ENCODE measurements at regions not wholly inside any gene's neighbourhood (a gene's known extent, or its start where the extent isn't known, plus 50 kb on each side); places are given as distances from the start of the nearest gene placed in this dataset.

DNA sequence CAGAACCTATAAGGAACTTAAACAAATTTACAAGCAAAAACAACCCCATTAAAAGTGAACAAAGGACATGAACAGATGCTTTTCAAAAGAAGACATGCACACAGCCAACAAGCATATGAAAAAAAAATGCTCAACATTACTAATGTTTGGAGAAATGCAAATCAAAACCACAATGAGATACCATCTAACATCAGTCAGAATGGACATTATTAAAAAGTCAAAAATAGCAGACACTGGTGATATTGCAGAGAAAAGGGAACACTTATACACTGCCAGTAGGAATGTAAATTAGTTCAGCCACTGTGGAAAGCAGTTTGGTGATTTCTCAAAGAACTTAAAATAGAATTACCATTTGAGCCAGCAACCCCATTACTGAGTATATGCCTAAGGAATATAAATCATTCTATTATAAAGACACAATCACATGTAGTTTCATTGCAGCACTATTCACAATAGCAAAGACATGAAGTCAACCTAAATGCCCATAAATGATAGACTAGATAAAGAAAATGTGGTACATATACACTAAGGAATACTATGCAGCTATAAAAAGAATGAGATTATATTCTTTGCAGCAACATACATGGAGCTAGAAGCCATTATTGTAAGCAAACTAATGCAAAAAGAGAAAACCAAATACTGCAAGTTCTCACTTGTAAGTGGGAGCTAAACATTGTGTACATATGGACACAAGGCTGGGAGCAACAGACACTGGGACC, 1509.4 kb downstream of the TECRL start:
- H3K36me3 Mint-ChIP-seq (ENCODE audit: low read depth) = peaks cover 11% of the 10 kb centered on the region; the same call in 2 of the 3 replicates
- H3K27me3 Mint-ChIP-seq (ENCODE audit: insufficient read depth, low read depth, poor library complexity) = no peaks in the 10 kb centered on the region
- H3F3A ChIP-seq (replicated peaks; ENCODE audit: low read depth) = no peaks in the 10 kb centered on the region
- no peak overlapping the region for H2AFZ ChIP-seq
- no peak overlapping the region for H3K27ac Mint-ChIP-seq
- TF ChIP-seq EZH2 (IDR thresholded peaks at IDR 0.05; ENCODE audit: low read depth, unreplicated experiment) (no peak), ZNF331 (CRISPR knock-in tag; IDR thresholded peaks at IDR 0.05; ENCODE audit: low read depth) (no peak), CREB1 (CRISPR knock-in tag; IDR thresholded peaks at IDR 0.05; ENCODE audit: low read depth) (no peak), STAT1 (IDR thresholded peaks at IDR 0.05; ENCODE audit: unreplicated experiment) (no peak), NANOG (IDR thresholded peaks at IDR 0.05; ENCODE audit: borderline replicate concordance) (no peak), ZNF114 (CRISPR knock-in tag; IDR thresholded peaks at IDR 0.05) (no peak), EZH2phosphoT487 (IDR thresholded peaks at IDR 0.05; ENCODE audit: unreplicated experiment) (no peak), POLR2AphosphoS5 (IDR thresholded peaks at IDR 0.05; ENCODE audit: low read depth) (no peak)
- TF ChIP-seq, protein P1, sequence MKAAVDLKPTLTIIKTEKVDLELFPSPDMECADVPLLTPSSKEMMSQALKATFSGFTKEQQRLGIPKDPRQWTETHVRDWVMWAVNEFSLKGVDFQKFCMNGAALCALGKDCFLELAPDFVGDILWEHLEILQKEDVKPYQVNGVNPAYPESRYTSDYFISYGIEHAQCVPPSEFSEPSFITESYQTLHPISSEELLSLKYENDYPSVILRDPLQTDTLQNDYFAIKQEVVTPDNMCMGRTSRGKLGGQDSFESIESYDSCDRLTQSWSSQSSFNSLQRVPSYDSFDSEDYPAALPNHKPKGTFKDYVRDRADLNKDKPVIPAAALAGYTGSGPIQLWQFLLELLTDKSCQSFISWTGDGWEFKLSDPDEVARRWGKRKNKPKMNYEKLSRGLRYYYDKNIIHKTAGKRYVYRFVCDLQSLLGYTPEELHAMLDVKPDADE (IDR thresholded peaks at IDR 0.05) = no peak
- TF ChIP-seq, protein P2, sequence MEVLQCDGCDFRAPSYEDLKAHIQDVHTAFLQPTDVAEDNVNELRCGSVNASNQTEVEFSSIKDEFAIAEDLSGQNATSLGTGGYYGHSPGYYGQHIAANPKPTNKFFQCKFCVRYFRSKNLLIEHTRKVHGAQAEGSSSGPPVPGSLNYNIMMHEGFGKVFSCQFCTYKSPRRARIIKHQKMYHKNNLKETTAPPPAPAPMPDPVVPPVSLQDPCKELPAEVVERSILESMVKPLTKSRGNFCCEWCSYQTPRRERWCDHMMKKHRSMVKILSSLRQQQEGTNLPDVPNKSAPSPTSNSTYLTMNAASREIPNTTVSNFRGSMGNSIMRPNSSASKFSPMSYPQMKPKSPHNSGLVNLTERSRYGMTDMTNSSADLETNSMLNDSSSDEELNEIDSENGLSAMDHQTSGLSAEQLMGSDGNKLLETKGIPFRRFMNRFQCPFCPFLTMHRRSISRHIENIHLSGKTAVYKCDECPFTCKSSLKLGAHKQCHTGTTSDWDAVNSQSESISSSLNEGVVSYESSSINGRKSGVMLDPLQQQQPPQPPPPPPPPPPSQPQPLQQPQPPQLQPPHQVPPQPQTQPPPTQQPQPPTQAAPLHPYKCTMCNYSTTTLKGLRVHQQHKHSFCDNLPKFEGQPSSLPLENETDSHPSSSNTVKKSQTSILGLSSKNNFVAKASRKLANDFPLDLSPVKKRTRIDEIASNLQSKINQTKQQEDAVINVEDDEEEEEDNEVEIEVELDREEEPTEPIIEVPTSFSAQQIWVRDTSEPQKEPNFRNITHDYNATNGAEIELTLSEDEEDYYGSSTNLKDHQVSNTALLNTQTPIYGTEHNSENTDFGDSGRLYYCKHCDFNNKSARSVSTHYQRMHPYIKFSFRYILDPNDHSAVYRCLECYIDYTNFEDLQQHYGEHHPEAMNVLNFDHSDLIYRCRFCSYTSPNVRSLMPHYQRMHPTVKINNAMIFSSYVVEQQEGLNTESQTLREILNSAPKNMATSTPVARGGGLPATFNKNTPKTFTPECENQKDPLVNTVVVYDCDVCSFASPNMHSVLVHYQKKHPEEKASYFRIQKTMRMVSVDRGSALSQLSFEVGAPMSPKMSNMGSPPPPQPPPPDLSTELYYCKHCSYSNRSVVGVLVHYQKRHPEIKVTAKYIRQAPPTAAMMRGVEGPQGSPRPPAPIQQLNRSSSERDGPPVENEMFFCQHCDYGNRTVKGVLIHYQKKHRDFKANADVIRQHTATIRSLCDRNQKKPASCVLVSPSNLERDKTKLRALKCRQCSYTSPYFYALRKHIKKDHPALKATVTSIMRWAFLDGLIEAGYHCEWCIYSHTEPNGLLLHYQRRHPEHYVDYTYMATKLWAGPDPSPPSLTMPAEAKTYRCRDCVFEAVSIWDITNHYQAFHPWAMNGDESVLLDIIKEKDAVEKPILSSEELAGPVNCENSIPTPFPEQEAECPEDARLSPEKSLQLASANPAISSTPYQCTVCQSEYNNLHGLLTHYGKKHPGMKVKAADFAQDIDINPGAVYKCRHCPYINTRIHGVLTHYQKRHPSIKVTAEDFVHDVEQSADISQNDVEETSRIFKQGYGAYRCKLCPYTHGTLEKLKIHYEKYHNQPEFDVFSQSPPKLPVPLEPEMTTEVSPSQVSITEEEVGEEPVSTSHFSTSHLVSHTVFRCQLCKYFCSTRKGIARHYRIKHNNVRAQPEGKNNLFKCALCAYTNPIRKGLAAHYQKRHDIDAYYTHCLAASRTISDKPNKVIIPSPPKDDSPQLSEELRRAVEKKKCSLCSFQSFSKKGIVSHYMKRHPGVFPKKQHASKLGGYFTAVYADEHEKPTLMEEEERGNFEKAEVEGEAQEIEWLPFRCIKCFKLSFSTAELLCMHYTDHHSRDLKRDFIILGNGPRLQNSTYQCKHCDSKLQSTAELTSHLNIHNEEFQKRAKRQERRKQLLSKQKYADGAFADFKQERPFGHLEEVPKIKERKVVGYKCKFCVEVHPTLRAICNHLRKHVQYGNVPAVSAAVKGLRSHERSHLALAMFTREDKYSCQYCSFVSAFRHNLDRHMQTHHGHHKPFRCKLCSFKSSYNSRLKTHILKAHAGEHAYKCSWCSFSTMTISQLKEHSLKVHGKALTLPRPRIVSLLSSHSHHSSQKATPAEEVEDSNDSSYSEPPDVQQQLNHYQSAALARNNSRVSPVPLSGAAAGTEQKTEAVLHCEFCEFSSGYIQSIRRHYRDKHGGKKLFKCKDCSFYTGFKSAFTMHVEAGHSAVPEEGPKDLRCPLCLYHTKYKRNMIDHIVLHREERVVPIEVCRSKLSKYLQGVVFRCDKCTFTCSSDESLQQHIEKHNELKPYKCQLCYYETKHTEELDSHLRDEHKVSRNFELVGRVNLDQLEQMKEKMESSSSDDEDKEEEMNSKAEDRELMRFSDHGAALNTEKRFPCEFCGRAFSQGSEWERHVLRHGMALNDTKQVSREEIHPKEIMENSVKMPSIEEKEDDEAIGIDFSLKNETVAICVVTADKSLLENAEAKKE (CRISPR knock-in tag; IDR thresholded peaks at IDR 0.05) = no peak
- TF ChIP-seq, protein P3, sequence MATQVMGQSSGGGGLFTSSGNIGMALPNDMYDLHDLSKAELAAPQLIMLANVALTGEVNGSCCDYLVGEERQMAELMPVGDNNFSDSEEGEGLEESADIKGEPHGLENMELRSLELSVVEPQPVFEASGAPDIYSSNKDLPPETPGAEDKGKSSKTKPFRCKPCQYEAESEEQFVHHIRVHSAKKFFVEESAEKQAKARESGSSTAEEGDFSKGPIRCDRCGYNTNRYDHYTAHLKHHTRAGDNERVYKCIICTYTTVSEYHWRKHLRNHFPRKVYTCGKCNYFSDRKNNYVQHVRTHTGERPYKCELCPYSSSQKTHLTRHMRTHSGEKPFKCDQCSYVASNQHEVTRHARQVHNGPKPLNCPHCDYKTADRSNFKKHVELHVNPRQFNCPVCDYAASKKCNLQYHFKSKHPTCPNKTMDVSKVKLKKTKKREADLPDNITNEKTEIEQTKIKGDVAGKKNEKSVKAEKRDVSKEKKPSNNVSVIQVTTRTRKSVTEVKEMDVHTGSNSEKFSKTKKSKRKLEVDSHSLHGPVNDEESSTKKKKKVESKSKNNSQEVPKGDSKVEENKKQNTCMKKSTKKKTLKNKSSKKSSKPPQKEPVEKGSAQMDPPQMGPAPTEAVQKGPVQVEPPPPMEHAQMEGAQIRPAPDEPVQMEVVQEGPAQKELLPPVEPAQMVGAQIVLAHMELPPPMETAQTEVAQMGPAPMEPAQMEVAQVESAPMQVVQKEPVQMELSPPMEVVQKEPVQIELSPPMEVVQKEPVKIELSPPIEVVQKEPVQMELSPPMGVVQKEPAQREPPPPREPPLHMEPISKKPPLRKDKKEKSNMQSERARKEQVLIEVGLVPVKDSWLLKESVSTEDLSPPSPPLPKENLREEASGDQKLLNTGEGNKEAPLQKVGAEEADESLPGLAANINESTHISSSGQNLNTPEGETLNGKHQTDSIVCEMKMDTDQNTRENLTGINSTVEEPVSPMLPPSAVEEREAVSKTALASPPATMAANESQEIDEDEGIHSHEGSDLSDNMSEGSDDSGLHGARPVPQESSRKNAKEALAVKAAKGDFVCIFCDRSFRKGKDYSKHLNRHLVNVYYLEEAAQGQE (IDR thresholded peaks at IDR 0.05; ENCODE audit: unreplicated experiment) = no peak
- TF ChIP-seq, protein P4, sequence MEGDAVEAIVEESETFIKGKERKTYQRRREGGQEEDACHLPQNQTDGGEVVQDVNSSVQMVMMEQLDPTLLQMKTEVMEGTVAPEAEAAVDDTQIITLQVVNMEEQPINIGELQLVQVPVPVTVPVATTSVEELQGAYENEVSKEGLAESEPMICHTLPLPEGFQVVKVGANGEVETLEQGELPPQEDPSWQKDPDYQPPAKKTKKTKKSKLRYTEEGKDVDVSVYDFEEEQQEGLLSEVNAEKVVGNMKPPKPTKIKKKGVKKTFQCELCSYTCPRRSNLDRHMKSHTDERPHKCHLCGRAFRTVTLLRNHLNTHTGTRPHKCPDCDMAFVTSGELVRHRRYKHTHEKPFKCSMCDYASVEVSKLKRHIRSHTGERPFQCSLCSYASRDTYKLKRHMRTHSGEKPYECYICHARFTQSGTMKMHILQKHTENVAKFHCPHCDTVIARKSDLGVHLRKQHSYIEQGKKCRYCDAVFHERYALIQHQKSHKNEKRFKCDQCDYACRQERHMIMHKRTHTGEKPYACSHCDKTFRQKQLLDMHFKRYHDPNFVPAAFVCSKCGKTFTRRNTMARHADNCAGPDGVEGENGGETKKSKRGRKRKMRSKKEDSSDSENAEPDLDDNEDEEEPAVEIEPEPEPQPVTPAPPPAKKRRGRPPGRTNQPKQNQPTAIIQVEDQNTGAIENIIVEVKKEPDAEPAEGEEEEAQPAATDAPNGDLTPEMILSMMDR (conservative IDR thresholded peaks at IDR 0.05; ENCODE audit: low read depth in 2 of 2) = no peak
- H4K20me1 ChIP-seq (replicated peaks; ENCODE audit: insufficient read depth) = no peaks in the 10 kb centered on the region
- no peak for ATAC-seq
- H3K4me3 ChIP-seq = no peak overlapping the region
- DNase-seq (ENCODE audit: low spot score) = no peak
- no peaks in the 10 kb centered on the region for H3K4me1 ChIP-seq (ENCODE audit: insufficient read depth)
- no peak overlapping the region for H3K4me3 Mint-ChIP-seq
- no peak overlapping the region for H3K27ac ChIP-seq (ENCODE audit: low read depth)
- no peaks in the 10 kb centered on the region for H3K79me2 ChIP-seq (replicated peaks; ENCODE audit: insufficient read depth)
- peaks cover 14% of the 10 kb centered on the region for H3K9me3 Mint-ChIP-seq
- H3K27me3 ChIP-seq (ENCODE audit: insufficient read depth) = no peaks in the 10 kb centered on the region
- no peak overlapping the region for H3K4me2 ChIP-seq
- H3K9me2 ChIP-seq (ENCODE audit: insufficient read depth) = no peaks in the 10 kb centered on the region
- H3K36me3 ChIP-seq (ENCODE audit: insufficient read depth) = no peaks in the 10 kb centered on the region
- H3K4me1 Mint-ChIP-seq = no peaks in the 10 kb centered on the region; the same call in 2 of the 3 replicates
